ENCODE measurements at regions not wholly inside any gene's neighbourhood (a gene's known extent, or its start where the extent isn't known, plus 50 kb on each side); places are given as distances from the start of the nearest gene placed in this dataset.

GRCh38 chr11:95494856-95495255 is 263.9 kb upstream of the SESN3 start:
- DNase-seq (ENCODE audit: low read depth in 4 of 4, low spot score in 2 of 4): no peak

- DNase-seq (ENCODE audit: low read depth in 4 of 4, low spot score in 2 of 4): no peak
Measured at GRCh38 chr11:95494167-95494566, 263.2 kb upstream of the SESN3 start.

- no peak for DNase-seq (ENCODE audit: low read depth in 4 of 4, low spot score in 2 of 4)
Measured at GRCh38 chr11:95490625-95491024, 259.6 kb upstream of the SESN3 start.

GRCh38 chr11:95487938-95488337 is 256.9 kb upstream of the SESN3 start:
- no peak for DNase-seq (ENCODE audit: low read depth in 4 of 4, low spot score in 2 of 4)

- no peak for DNase-seq (ENCODE audit: low read depth in 4 of 4, low spot score in 2 of 4)
Measured at GRCh38 chr11:95487391-95487790, 256.4 kb upstream of the SESN3 start.

- DNase-seq (ENCODE audit: low read depth in 4 of 4, low spot score in 2 of 4): no peak
Measured at GRCh38 chr11:95486979-95487378, 256.0 kb upstream of the SESN3 start.

GRCh38 chr11:95486466-95486865 is 255.5 kb upstream of the SESN3 start:
- no peak for DNase-seq (ENCODE audit: low read depth in 4 of 4, low spot score in 2 of 4)

GRCh38 chr11:95485115-95485900 is 254.3 kb upstream of the SESN3 start:
- no peak for DNase-seq (ENCODE audit: low read depth in 4 of 4, low spot score in 2 of 4)

- DNase-seq (ENCODE audit: low read depth in 4 of 4, low spot score in 2 of 4): no peak
Measured at GRCh38 chr11:95483339-95483738, 252.3 kb upstream of the SESN3 start.

GRCh38 chr11:95478003-95478402 is 247.0 kb upstream of the SESN3 start:
- DNase-seq (ENCODE audit: low read depth in 4 of 4, low spot score in 2 of 4): no peak

- DNase-seq (ENCODE audit: low read depth in 4 of 4, low spot score in 2 of 4): no peak
Measured at GRCh38 chr11:95469258-95469657, 238.3 kb upstream of the SESN3 start.

- DNase-seq (ENCODE audit: low read depth in 4 of 4, low spot score in 2 of 4): no peak
Measured at GRCh38 chr11:95466416-95466815, 235.4 kb upstream of the SESN3 start.

GRCh38 chr11:95465887-95466286 is 234.9 kb upstream of the SESN3 start:
- DNase-seq (ENCODE audit: low read depth in 4 of 4, low spot score in 2 of 4): peak in 1 of 4 donors; percentile 10

- DNase-seq (ENCODE audit: low read depth in 4 of 4, low spot score in 2 of 4): no peak
Measured at GRCh38 chr11:95461858-95462257, 230.9 kb upstream of the SESN3 start.

- no peak for DNase-seq (ENCODE audit: low read depth in 4 of 4, low spot score in 2 of 4)
Measured at GRCh38 chr11:95461348-95461747, 230.3 kb upstream of the SESN3 start.

GRCh38 chr11:95459291-95460042 is 228.5 kb upstream of the SESN3 start:
- no peak for DNase-seq (ENCODE audit: low read depth in 4 of 4, low spot score in 2 of 4)

- no peak for DNase-seq (ENCODE audit: low read depth in 4 of 4, low spot score in 2 of 4)
Measured at GRCh38 chr11:95456714-95457491, 225.9 kb upstream of the SESN3 start.

GRCh38 chr11:95455228-95455970 is 224.4 kb upstream of the SESN3 start:
- DNase-seq (ENCODE audit: low read depth in 4 of 4, low spot score in 2 of 4): no peak

GRCh38 chr11:95453616-95454171 is 222.7 kb upstream of the SESN3 start:
- DNase-seq (ENCODE audit: low read depth in 4 of 4, low spot score in 2 of 4): no peak

- DNase-seq (ENCODE audit: low read depth in 4 of 4, low spot score in 2 of 4): no peak
Measured at GRCh38 chr11:95451682-95452081, 220.7 kb upstream of the SESN3 start.

Measured in left renal cortex interstitium (tissue), 4 donors.